Neural cell (in vitro differentiated cells): ENCODE measurements at regions not wholly inside any gene's neighbourhood (a gene's known extent, or its start where the extent isn't known, plus 50 kb on each side); places are given as distances from the start of the nearest gene placed in this dataset.

Source experiments
- CTCF ChIP-seq: fragments of 450-650 bp; IDR thresholded peaks from 2 replicates; pipeline ENCODE4 v1.5.1; 2014; ENCODE audit warnings: antibody characterized with exemption, mild to moderate bottlenecking, moderate library complexity; ENCODE audit not compliant: poor library complexity, severe bottlenecking
- EZH2 ChIP-seq: fragments of 200-600, 300-800 bp; shearing (Covaris generic), sonication (generic); IDR thresholded peaks from 2 replicates; pipeline ENCODE4 v1.6.1; 2014; ENCODE audit warnings: antibody characterized with exemption, low read length, borderline replicate concordance, mild to moderate bottlenecking; ENCODE audit not compliant: insufficient read depth, poor library complexity, severe bottlenecking

DNA sequence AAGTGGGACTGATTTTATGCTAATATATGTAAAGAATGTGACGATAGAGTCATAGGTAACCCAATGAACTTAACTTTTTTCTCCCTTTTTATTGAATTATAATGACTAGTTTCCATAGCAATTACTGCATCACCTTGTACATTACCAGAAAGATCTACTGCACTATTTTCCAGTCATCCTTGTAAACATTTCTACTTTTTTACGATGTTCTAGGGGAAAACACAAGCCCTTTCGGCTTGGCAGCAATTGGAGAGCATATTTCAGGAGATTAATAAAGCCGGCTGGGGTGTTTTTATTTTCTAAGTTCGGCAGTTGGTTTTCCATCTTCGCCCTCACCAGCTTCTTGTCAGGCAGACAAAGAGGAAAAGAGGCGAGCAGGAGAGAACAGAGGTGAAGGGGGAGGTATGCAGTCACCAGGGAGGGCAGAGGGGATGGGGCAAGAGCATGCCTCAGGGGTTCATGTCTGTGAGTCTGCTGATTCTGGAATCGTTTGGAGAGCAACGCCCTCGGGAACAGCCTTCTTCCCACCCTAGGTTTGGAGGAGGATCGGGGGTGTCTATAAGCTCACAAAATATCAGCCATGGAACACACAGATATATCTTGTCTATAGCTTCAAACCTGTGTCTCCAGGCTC is 476.4 kb downstream of the MIAT start:
- TF ChIP-seq CTCF (no peak), EZH2 (no peak)
